ENCODE measurements at regions not wholly inside any gene's neighbourhood (a gene's known extent, or its start where the extent isn't known, plus 50 kb on each side); places are given as distances from the start of the nearest gene placed in this dataset.

DNA sequence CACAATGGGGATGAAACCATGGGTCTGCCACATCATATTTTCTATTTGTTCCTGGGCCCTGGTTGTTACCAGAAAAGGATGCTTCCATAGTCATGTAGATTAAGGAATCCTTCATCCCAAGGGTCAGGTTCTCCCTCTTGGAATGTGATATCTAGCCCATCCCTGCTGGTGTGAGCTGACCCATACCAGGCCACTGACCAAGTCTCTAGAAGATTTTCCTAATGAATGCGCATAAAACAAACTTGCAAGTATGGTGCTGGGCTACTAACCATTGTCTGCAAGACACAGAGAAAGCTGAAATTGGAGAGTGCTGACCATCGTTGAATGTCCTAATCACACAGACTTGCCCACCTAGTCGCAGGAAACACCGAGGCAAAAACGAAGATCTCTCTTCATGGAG lies 972.6 kb downstream of the EFNA5 start:
- TF ChIP-seq, protein P1, sequence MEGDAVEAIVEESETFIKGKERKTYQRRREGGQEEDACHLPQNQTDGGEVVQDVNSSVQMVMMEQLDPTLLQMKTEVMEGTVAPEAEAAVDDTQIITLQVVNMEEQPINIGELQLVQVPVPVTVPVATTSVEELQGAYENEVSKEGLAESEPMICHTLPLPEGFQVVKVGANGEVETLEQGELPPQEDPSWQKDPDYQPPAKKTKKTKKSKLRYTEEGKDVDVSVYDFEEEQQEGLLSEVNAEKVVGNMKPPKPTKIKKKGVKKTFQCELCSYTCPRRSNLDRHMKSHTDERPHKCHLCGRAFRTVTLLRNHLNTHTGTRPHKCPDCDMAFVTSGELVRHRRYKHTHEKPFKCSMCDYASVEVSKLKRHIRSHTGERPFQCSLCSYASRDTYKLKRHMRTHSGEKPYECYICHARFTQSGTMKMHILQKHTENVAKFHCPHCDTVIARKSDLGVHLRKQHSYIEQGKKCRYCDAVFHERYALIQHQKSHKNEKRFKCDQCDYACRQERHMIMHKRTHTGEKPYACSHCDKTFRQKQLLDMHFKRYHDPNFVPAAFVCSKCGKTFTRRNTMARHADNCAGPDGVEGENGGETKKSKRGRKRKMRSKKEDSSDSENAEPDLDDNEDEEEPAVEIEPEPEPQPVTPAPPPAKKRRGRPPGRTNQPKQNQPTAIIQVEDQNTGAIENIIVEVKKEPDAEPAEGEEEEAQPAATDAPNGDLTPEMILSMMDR (IDR thresholded peaks at IDR 0.05; ENCODE audit: low read depth, low read length) = no peak
- no peak for TF ChIP-seq EZH2phosphoT487 (IDR thresholded peaks at IDR 0.05; ENCODE audit: low read depth)
- Histone ChIP-seq H3K27me3 (ENCODE audit: low read depth, low read length) (no peaks in the 10 kb centered on the region), H3K4me2 (ENCODE audit: low read length) (no peak overlapping the region), H3K79me2 (ENCODE audit: low read length) (no peaks in the 10 kb centered on the region), H3K9ac (ENCODE audit: low read length) (no peak overlapping the region), H3K9me3 (ENCODE audit: insufficient read depth, low read length) (no peaks in the 10 kb centered on the region), H3K27ac (ENCODE audit: low read length) (no peak overlapping the region), H3K36me3 (replicated peaks; ENCODE audit: low read depth, low read length) (no peaks in the 10 kb centered on the region), H4K20me1 (ENCODE audit: insufficient read depth, low read length) (no peaks in the 10 kb centered on the region), H3K4me3 (ENCODE audit: low read length) (no peak overlapping the region), H2AFZ (ENCODE audit: low read depth, low read length) (no peak overlapping the region), H3K4me1 (ENCODE audit: low read length) (no peaks in the 10 kb centered on the region)

- Histone ChIP-seq H3K4me2 (ENCODE audit: low read length) (no peak overlapping the region), H4K20me1 (ENCODE audit: insufficient read depth, low read length) (no peaks in the 10 kb centered on the region), H3K27ac (ENCODE audit: low read length) (no peak overlapping the region), H2AFZ (ENCODE audit: low read depth, low read length) (no peak overlapping the region), H3K27me3 (ENCODE audit: low read depth, low read length) (no peaks in the 10 kb centered on the region), H3K36me3 (replicated peaks; ENCODE audit: low read depth, low read length) (no peaks in the 10 kb centered on the region), H3K9ac (ENCODE audit: low read length) (no peak overlapping the region), H3K9me3 (ENCODE audit: insufficient read depth, low read length) (no peaks in the 10 kb centered on the region), H3K4me1 (ENCODE audit: low read length) (no peaks in the 10 kb centered on the region), H3K4me3 (ENCODE audit: low read length) (no peak overlapping the region), H3K79me2 (ENCODE audit: low read length) (no peaks in the 10 kb centered on the region)
- TF ChIP-seq EZH2phosphoT487 (IDR thresholded peaks at IDR 0.05; ENCODE audit: low read depth) = no peak
- TF ChIP-seq, protein P1 (IDR thresholded peaks at IDR 0.05; ENCODE audit: low read depth, low read length) = no peak
Observed at GRCh38 chr5:106691701-106692100, 979.0 kb downstream of the EFNA5 start.

DNA sequence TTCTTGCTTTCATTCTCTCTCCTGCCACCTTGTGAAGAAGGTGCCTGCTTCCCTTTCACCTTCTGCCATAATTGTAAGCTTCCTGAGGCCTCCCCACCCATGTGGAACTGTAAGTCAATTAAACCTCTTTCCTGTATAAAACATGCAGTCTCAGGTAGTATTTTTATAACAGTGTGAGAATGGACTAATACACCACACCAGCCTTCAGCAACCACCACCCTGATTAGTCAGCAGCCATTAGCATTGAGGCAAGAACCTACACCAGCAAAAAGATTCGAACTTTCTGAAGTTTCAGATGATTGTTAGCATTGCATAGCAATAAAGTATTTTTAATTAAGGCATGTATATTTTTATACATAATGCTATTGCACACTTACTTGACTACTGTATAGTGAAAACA lies 980.2 kb downstream of the EFNA5 start:
- Histone ChIP-seq H3K4me3 (ENCODE audit: low read length) (no peak overlapping the region), H3K4me1 (ENCODE audit: low read length) (no peaks in the 10 kb centered on the region), H3K9me3 (ENCODE audit: insufficient read depth, low read length) (no peaks in the 10 kb centered on the region), H3K27me3 (ENCODE audit: low read depth, low read length) (no peaks in the 10 kb centered on the region), H2AFZ (ENCODE audit: low read depth, low read length) (no peak overlapping the region), H3K9ac (ENCODE audit: low read length) (no peak overlapping the region), H3K79me2 (ENCODE audit: low read length) (no peaks in the 10 kb centered on the region), H3K36me3 (replicated peaks; ENCODE audit: low read depth, low read length) (no peaks in the 10 kb centered on the region), H3K4me2 (ENCODE audit: low read length) (no peak overlapping the region), H3K27ac (ENCODE audit: low read length) (no peak overlapping the region), H4K20me1 (ENCODE audit: insufficient read depth, low read length) (no peaks in the 10 kb centered on the region)
- TF ChIP-seq, protein P1 (IDR thresholded peaks at IDR 0.05; ENCODE audit: low read depth, low read length) = no peak
- no peak for TF ChIP-seq EZH2phosphoT487 (IDR thresholded peaks at IDR 0.05; ENCODE audit: low read depth)

- no peak overlapping the region for H2AFZ ChIP-seq (ENCODE audit: low read depth, low read length)
- no peaks in the 10 kb centered on the region for H3K36me3 ChIP-seq (replicated peaks; ENCODE audit: low read depth, low read length)
- peaks cover 10% of the 10 kb centered on the region for H3K4me1 ChIP-seq (ENCODE audit: low read length)
- no peaks in the 10 kb centered on the region for H3K27me3 ChIP-seq (ENCODE audit: low read depth, low read length)
- no peak overlapping the region for H3K27ac ChIP-seq (ENCODE audit: low read length)
- H4K20me1 ChIP-seq (ENCODE audit: insufficient read depth, low read length) = no peaks in the 10 kb centered on the region
- no peak for TF ChIP-seq EZH2phosphoT487 (IDR thresholded peaks at IDR 0.05; ENCODE audit: low read depth)
- TF ChIP-seq, protein P1 (IDR thresholded peaks at IDR 0.05; ENCODE audit: low read depth, low read length) = no peak
- no peak overlapping the region for H3K9ac ChIP-seq (ENCODE audit: low read length)
- H3K9me3 ChIP-seq (ENCODE audit: insufficient read depth, low read length) = no peaks in the 10 kb centered on the region
- peak overlapping the region; percentile 39 for H3K4me2 ChIP-seq (ENCODE audit: low read length)
- peak overlapping the region; percentile 34 for H3K4me3 ChIP-seq (ENCODE audit: low read length)
- no peaks in the 10 kb centered on the region for H3K79me2 ChIP-seq (ENCODE audit: low read length)
Observed at GRCh38 chr5:106680330-106680729, 990.4 kb downstream of the EFNA5 start.
